HG02885 (cell line): ENCODE measurements at regions not wholly inside any gene's neighbourhood (a gene's known extent, or its start where the extent isn't known, plus 50 kb on each side); places are given as distances from the start of the nearest gene placed in this dataset.

Source experiments
- ATAC-seq: cut with Tn5 transposase; IDR thresholded peaks from one replicate; pipeline ENCODE4 v1.9.1; 2021; ENCODE audit warnings: mild to moderate bottlenecking; ENCODE audit not compliant: unreplicated experiment, poor library complexity

GRCh38 chr1:59015708-59016107 is 231.9 kb upstream of the JUN start:
- ATAC-seq = no peak

- no peak for ATAC-seq
Measured at GRCh38 chr1:59016390-59016789, 232.5 kb upstream of the JUN start.

GRCh38 chr1:59017501-59018231 is 233.8 kb upstream of the JUN start:
- ATAC-seq = no peak

GRCh38 chr1:59018446-59018845 is 234.6 kb upstream of the JUN start:
- no peak for ATAC-seq

GRCh38 chr1:59018860-59019259 is 235.0 kb upstream of the JUN start:
- no peak for ATAC-seq

GRCh38 chr1:59020151-59020997 is 236.5 kb upstream of the JUN start:
- ATAC-seq = peak; percentile 95

GRCh38 chr1:59022199-59022598 is 238.4 kb upstream of the JUN start:
- no peak for ATAC-seq

- ATAC-seq = no peak
Measured at GRCh38 chr1:59022799-59023198, 239.0 kb upstream of the JUN start.

- ATAC-seq = no peak
Measured at GRCh38 chr1:59025201-59025600, 241.4 kb upstream of the JUN start.

GRCh38 chr1:59025898-59026426 is 242.1 kb upstream of the JUN start:
- ATAC-seq = peak; percentile 93

- peak; percentile 31 for ATAC-seq
Measured at GRCh38 chr1:59026472-59026948, 242.7 kb upstream of the JUN start.

GRCh38 chr1:59027177-59027576 is 243.3 kb upstream of the JUN start:
- no peak for ATAC-seq

GRCh38 chr1:59028048-59028447 is 244.2 kb upstream of the JUN start:
- ATAC-seq = no peak

GRCh38 chr1:59029411-59030167 is 245.7 kb upstream of the JUN start:
- ATAC-seq = no peak

- no peak for ATAC-seq
Measured at GRCh38 chr1:59032228-59032627, 248.4 kb upstream of the JUN start.

- no peak for ATAC-seq
Measured at GRCh38 chr1:59033761-59034160, 249.9 kb upstream of the JUN start.

- ATAC-seq = no peak
Measured at GRCh38 chr1:59034925-59035324, 251.1 kb upstream of the JUN start.

- no peak for ATAC-seq
Measured at GRCh38 chr1:59039551-59039950, 255.7 kb upstream of the JUN start.

GRCh38 chr1:59040486-59040885 is 256.4 kb upstream of the FGGY start:
- ATAC-seq = no peak

GRCh38 chr1:59041646-59042277 is 255.1 kb upstream of the FGGY start:
- no peak for ATAC-seq
